GM23248 (cell line): ENCODE measurements at regions not wholly inside any gene's neighbourhood (a gene's known extent, or its start where the extent isn't known, plus 50 kb on each side); places are given as distances from the start of the nearest gene placed in this dataset.

Experiments used
- DNase-seq: peaks from one replicate; pipeline ENCODE4 v3.0.0-alpha.2; 2015
- H2AFZ ChIP-seq: fragments of 200-600 bp; sonication (generic); 2 replicates; pipeline ENCODE4 v1.6.1; 2016; ENCODE audit warnings: antibody characterized with exemption
- H3F3A ChIP-seq: fragments of 200-600 bp; sonication (generic); 2 replicates; pipeline ENCODE4 v1.6.1; 2016; ENCODE audit warnings: mild to moderate bottlenecking, antibody characterized with exemption, mixed run types; ENCODE audit not compliant: insufficient read depth
- H3K27ac ChIP-seq: fragments of 200-600 bp; sonication (generic); 2 replicates; pipeline ENCODE4 v1.5.1; 2016; ENCODE audit warnings: mild to moderate bottlenecking
- H3K27me3 ChIP-seq: fragments of 200-600 bp; sonication (generic); replicated peaks from 2 replicates; pipeline ENCODE4 v1.6.1; 2016; ENCODE audit warnings: mild to moderate bottlenecking; ENCODE audit not compliant: insufficient read depth
- H3K36me3 ChIP-seq: fragments of 200-600 bp; sonication (generic); 2 replicates; pipeline ENCODE4 v1.6.1; 2016; ENCODE audit warnings: low read depth, mild to moderate bottlenecking
- H3K4me1 ChIP-seq: fragments of 200-600 bp; sonication (generic); 2 replicates; pipeline ENCODE4 v1.6.1; 2016; ENCODE audit warnings: mild to moderate bottlenecking; ENCODE audit not compliant: insufficient read depth
- H3K4me2 ChIP-seq: fragments of 200-600 bp; sonication (generic); one replicate; pipeline ENCODE4 v1.6.1; 2016; ENCODE audit warnings: mild to moderate bottlenecking; ENCODE audit not compliant: unreplicated experiment
- H3K4me3 ChIP-seq: fragments of 200-600 bp; sonication (generic); 2 replicates; pipeline ENCODE4 v1.5.1; 2016; ENCODE audit warnings: mild to moderate bottlenecking
- H3K79me2 ChIP-seq: fragments of 200-600 bp; sonication (generic); 2 replicates; pipeline ENCODE4 v1.6.1; 2016; ENCODE audit warnings: mild to moderate bottlenecking; ENCODE audit not compliant: insufficient read depth
- H3K9ac ChIP-seq: fragments of 200-600 bp; sonication (generic); 2 replicates; pipeline ENCODE4 v1.6.1; 2016; ENCODE audit warnings: mild to moderate bottlenecking
- H3K9me2 ChIP-seq: fragments of 200-600 bp; sonication (generic); 2 replicates; pipeline ENCODE4 v1.6.1; 2016; ENCODE audit warnings: mixed run types, mild to moderate bottlenecking, moderate library complexity; ENCODE audit not compliant: insufficient read depth
- H3K9me3 ChIP-seq: fragments of 200-600 bp; sonication (generic); one replicate; pipeline ENCODE4 v1.6.1; 2017; ENCODE audit warnings: low read depth
- H4K20me1 ChIP-seq: fragments of 200-600 bp; sonication (generic); 2 replicates; pipeline ENCODE4 v1.6.0; 2016; ENCODE audit not compliant: insufficient read depth
- EZH2 ChIP-seq: fragments of 200-600 bp; sonication (generic); IDR thresholded peaks from 2 replicates; pipeline ENCODE4 v1.6.1; 2018; ENCODE audit warnings: antibody characterized with exemption, mild to moderate bottlenecking; ENCODE audit not compliant: insufficient read depth, poor library complexity, severe bottlenecking
- EZH2phosphoT487 ChIP-seq: fragments of 200-600 bp; sonication (generic); IDR thresholded peaks from 2 replicates; pipeline ENCODE4 v1.6.1; 2018; ENCODE audit warnings: antibody characterized with exemption, moderate library complexity, mild to moderate bottlenecking, low read depth; ENCODE audit not compliant: insufficient read depth
- WGBS, 2 experiments: methylation state at CpG; one replicate each; pipeline ENCODE4 v1.1.6; 2015 to 2017; ENCODE audit warnings: low lambda C conversion rate in 2 of 2, low coverage in 1 of 2; ENCODE audit errors: missing lambda C conversion rate in 2 of 2; 5-methylcytosine and 5-hydroxymethylcytosine counted together
- in situ Hi-C: fragments of 300-500 bp; cut with MboI; formaldehyde crosslinking; loops from 2 replicates; pipeline ENCODE4 v1.15.0; 2020

GRCh38 chr2:120796094-120796493, 60.4 kb downstream of the GLI2 start:
- Histone ChIP-seq H3K9me2 (no peaks in the 10 kb centered on the region), H3K36me3 (no peaks in the 10 kb centered on the region), H3K27ac (no peak overlapping the region), H3K4me2 (no peak overlapping the region), H3K9me3 (no peaks in the 10 kb centered on the region), H4K20me1 (no peaks in the 10 kb centered on the region), H3K4me1 (peaks cover 40% of the 10 kb centered on the region), H3K4me3 (no peak overlapping the region), H3K9ac (no peak overlapping the region), H2AFZ (no peak overlapping the region), H3K27me3 (no peaks in the 10 kb centered on the region), H3F3A (peaks cover 3% of the 10 kb centered on the region; the same call in 1 of the 2 replicates), H3K79me2 (peaks cover 44% of the 10 kb centered on the region)
- 97 to 100% methylated on average over 7 of the region's 7 CpGs for WGBS, 2 experiments
- TF ChIP-seq EZH2 (no peak), EZH2phosphoT487 (no peak)
- no peak for DNase-seq
- in situ Hi-C loops, result no loop called here

GRCh38 chr2:120797421-120798221, 62.0 kb downstream of the GLI2 start:
- Histone ChIP-seq H3K4me1 (peaks cover 40% of the 10 kb centered on the region), H3F3A (peaks cover 7% of the 10 kb centered on the region; the same call in 1 of the 2 replicates), H3K9me3 (no peaks in the 10 kb centered on the region), H2AFZ (peak overlapping the region; percentile 67), H3K36me3 (no peaks in the 10 kb centered on the region), H3K27ac (0 out of 2 replicates have a peak overlapping the region, but pooled peaks have one; percentile 3), H3K79me2 (peaks cover 32% of the 10 kb centered on the region), H3K4me3 (peak overlapping the region; percentile 48), H3K9me2 (no peaks in the 10 kb centered on the region), H3K27me3 (no peaks in the 10 kb centered on the region), H3K4me2 (peak overlapping the region; percentile 68), H4K20me1 (no peaks in the 10 kb centered on the region), H3K9ac (peak overlapping the region; percentile 58)
- TF ChIP-seq EZH2phosphoT487 (no peak), EZH2 (no peak)
- WGBS, 2 experiments, result 26 to 31% methylated on average over 15 to 19 of the region's 19 CpGs
- in situ Hi-C loops, result no loop called here
- peak; percentile 47 for DNase-seq

- WGBS, 2 experiments, result 45 to 48% methylated on average over 7 to 8 of the region's 8 CpGs
- peaks cover 12% of the 10 kb centered on the region; the same call in 1 of the 2 replicates for H3F3A ChIP-seq
- no peaks in the 10 kb centered on the region for H3K9me2 ChIP-seq
- peak; percentile 59 for DNase-seq
- H4K20me1 ChIP-seq, result no peaks in the 10 kb centered on the region
- H3K36me3 ChIP-seq, result no peaks in the 10 kb centered on the region
- in situ Hi-C loops, result no loop called here
- TF ChIP-seq EZH2phosphoT487 (no peak), EZH2 (no peak)
- H3K4me2 ChIP-seq, result peak overlapping the region; percentile 68
- H3K4me3 ChIP-seq, result no peak overlapping the region
- H3K9me3 ChIP-seq, result no peaks in the 10 kb centered on the region
- no peak overlapping the region for H3K27ac ChIP-seq
- H3K79me2 ChIP-seq, result peaks cover 23% of the 10 kb centered on the region
- peak overlapping the region; percentile 67; the same call in 1 of the 2 replicates for H2AFZ ChIP-seq
- peaks cover 35% of the 10 kb centered on the region for H3K4me1 ChIP-seq
- no peaks in the 10 kb centered on the region for H3K27me3 ChIP-seq
- peak overlapping the region; percentile 43; the same call in 1 of the 2 replicates for H3K9ac ChIP-seq
Measured at GRCh38 chr2:120798567-120799247, 63.0 kb downstream of the GLI2 start.

GRCh38 chr2:120802158-120802557, 66.5 kb downstream of the GLI2 start:
- 54 to 56% methylated on average over 5 of the region's 5 CpGs for WGBS, 2 experiments
- Histone ChIP-seq H2AFZ (no peak overlapping the region), H3K79me2 (0 out of 2 replicates have a peak, but pooled peaks cover 4% of the 10 kb centered on the region), H3K4me1 (peaks cover 19% of the 10 kb centered on the region), H3K27ac (no peak overlapping the region), H3F3A (peaks cover 8% of the 10 kb centered on the region; the same call in 1 of the 2 replicates), H4K20me1 (no peaks in the 10 kb centered on the region), H3K9me3 (no peaks in the 10 kb centered on the region), H3K36me3 (no peaks in the 10 kb centered on the region; the same call in 1 of the 2 replicates), H3K27me3 (no peaks in the 10 kb centered on the region), H3K4me3 (no peak overlapping the region), H3K4me2 (no peak overlapping the region), H3K9me2 (no peaks in the 10 kb centered on the region), H3K9ac (no peak overlapping the region)
- in situ Hi-C loops, result no loop called here
- TF ChIP-seq EZH2 (no peak), EZH2phosphoT487 (no peak)
- peak; percentile 40 for DNase-seq
